ENCODE measurements at regions not wholly inside any gene's neighbourhood (a gene's known extent, or its start where the extent isn't known, plus 50 kb on each side); places are given as distances from the start of the nearest gene placed in this dataset.

DNA sequence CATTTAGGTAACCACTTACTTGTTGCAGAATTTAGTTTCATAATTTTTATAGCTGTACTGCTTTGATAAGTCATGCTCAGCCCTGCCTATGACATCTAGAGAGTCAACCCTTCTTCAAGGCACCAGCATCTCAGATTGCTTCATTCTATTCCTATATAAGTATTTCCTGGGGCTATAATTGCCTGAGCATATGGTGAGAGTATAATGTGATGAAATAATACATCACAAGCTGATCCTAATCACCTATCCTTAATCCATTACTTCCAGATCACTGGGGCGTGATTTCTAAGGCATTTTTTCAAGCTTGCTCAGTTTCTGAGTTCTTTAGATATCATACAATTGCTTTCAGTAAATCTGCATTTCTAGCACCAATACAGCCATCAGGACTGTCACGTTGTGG lies 200.0 kb upstream of the NPY2R start:
- TF ChIP-seq EP300 (conservative IDR thresholded peaks at IDR 0.05; ENCODE audit: poor library complexity, severe bottlenecking) (no peak), MXI1 (conservative IDR thresholded peaks at IDR 0.05; ENCODE audit: poor library complexity, severe bottlenecking) (no peak), RAD21 (conservative IDR thresholded peaks at IDR 0.05) (no peak), SMC3 (conservative IDR thresholded peaks at IDR 0.05; ENCODE audit: poor library complexity) (no peak), TAF1 (IDR thresholded peaks at IDR 0.05; ENCODE audit: low read depth) (no peak)
- TF ChIP-seq, protein P1, sequence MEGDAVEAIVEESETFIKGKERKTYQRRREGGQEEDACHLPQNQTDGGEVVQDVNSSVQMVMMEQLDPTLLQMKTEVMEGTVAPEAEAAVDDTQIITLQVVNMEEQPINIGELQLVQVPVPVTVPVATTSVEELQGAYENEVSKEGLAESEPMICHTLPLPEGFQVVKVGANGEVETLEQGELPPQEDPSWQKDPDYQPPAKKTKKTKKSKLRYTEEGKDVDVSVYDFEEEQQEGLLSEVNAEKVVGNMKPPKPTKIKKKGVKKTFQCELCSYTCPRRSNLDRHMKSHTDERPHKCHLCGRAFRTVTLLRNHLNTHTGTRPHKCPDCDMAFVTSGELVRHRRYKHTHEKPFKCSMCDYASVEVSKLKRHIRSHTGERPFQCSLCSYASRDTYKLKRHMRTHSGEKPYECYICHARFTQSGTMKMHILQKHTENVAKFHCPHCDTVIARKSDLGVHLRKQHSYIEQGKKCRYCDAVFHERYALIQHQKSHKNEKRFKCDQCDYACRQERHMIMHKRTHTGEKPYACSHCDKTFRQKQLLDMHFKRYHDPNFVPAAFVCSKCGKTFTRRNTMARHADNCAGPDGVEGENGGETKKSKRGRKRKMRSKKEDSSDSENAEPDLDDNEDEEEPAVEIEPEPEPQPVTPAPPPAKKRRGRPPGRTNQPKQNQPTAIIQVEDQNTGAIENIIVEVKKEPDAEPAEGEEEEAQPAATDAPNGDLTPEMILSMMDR (IDR thresholded peaks at IDR 0.05; ENCODE audit: poor library complexity, severe bottlenecking): no peak
- TF ChIP-seq, protein P2, sequence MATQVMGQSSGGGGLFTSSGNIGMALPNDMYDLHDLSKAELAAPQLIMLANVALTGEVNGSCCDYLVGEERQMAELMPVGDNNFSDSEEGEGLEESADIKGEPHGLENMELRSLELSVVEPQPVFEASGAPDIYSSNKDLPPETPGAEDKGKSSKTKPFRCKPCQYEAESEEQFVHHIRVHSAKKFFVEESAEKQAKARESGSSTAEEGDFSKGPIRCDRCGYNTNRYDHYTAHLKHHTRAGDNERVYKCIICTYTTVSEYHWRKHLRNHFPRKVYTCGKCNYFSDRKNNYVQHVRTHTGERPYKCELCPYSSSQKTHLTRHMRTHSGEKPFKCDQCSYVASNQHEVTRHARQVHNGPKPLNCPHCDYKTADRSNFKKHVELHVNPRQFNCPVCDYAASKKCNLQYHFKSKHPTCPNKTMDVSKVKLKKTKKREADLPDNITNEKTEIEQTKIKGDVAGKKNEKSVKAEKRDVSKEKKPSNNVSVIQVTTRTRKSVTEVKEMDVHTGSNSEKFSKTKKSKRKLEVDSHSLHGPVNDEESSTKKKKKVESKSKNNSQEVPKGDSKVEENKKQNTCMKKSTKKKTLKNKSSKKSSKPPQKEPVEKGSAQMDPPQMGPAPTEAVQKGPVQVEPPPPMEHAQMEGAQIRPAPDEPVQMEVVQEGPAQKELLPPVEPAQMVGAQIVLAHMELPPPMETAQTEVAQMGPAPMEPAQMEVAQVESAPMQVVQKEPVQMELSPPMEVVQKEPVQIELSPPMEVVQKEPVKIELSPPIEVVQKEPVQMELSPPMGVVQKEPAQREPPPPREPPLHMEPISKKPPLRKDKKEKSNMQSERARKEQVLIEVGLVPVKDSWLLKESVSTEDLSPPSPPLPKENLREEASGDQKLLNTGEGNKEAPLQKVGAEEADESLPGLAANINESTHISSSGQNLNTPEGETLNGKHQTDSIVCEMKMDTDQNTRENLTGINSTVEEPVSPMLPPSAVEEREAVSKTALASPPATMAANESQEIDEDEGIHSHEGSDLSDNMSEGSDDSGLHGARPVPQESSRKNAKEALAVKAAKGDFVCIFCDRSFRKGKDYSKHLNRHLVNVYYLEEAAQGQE (IDR thresholded peaks at IDR 0.05; ENCODE audit: borderline replicate concordance): no peak
